ENCODE measurements at regions not wholly inside any gene's neighbourhood (a gene's known extent, or its start where the extent isn't known, plus 50 kb on each side); places are given as distances from the start of the nearest gene placed in this dataset.

DNA sequence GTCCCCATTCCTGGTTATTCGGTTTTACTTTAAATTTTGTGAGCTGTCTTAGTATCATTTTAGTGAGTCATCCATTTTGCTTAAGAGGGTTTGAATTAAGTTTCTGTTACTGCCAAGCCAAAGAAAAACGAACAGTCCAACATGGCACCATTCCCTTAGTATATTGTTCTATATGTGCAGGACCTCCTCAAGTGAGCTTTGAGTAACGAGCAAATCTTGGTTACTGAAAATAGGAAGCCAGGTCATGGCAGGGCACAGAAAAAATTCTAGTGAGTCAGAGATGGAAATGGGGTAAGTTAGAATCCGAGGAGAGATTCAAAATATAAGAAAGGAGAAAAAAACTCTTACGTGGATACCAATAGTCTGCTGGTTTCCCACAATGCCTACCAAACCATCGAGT lies 292.9 kb downstream of the BAMBI start:
- Histone ChIP-seq H4K20me1 (ENCODE audit: insufficient read depth, low read length, poor library complexity, severe bottlenecking) (no peaks in the 10 kb centered on the region), H3K4me2 (ENCODE audit: low read depth, low read length, poor library complexity, severe bottlenecking) (no peak overlapping the region), H3K9me2 (replicated peaks; ENCODE audit: low read depth, low read length) (no peaks in the 10 kb centered on the region), H3K27me3 (ENCODE audit: insufficient read depth, low read length, poor library complexity, severe bottlenecking) (no peaks in the 10 kb centered on the region), H3K4me3 (ENCODE audit: low read length, poor library complexity, severe bottlenecking) (no peak overlapping the region), H3K4me1 (ENCODE audit: insufficient read depth, low read length, poor library complexity, severe bottlenecking) (no peaks in the 10 kb centered on the region), H3K79me2 (ENCODE audit: insufficient read depth, low read length) (no peaks in the 10 kb centered on the region), H2AFZ (ENCODE audit: low read length) (no peak overlapping the region), H3K9ac (ENCODE audit: low read depth, low read length, poor library complexity, severe bottlenecking) (no peak overlapping the region), H3K36me3 (ENCODE audit: insufficient read depth, low read length) (no peaks in the 10 kb centered on the region), H3F3A (ENCODE audit: low read depth) (no peaks in the 10 kb centered on the region), H3K9me3 (ENCODE audit: insufficient read depth, low read depth, low read length) (no peaks in the 10 kb centered on the region; the same call in 1 of the 2 replicates)
- TF ChIP-seq EZH2phosphoT487 (IDR thresholded peaks at IDR 0.05; ENCODE audit: borderline replicate concordance): no peak
- TF ChIP-seq, protein P1, sequence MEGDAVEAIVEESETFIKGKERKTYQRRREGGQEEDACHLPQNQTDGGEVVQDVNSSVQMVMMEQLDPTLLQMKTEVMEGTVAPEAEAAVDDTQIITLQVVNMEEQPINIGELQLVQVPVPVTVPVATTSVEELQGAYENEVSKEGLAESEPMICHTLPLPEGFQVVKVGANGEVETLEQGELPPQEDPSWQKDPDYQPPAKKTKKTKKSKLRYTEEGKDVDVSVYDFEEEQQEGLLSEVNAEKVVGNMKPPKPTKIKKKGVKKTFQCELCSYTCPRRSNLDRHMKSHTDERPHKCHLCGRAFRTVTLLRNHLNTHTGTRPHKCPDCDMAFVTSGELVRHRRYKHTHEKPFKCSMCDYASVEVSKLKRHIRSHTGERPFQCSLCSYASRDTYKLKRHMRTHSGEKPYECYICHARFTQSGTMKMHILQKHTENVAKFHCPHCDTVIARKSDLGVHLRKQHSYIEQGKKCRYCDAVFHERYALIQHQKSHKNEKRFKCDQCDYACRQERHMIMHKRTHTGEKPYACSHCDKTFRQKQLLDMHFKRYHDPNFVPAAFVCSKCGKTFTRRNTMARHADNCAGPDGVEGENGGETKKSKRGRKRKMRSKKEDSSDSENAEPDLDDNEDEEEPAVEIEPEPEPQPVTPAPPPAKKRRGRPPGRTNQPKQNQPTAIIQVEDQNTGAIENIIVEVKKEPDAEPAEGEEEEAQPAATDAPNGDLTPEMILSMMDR (conservative IDR thresholded peaks at IDR 0.05; ENCODE audit: low read length): no peak

DNA sequence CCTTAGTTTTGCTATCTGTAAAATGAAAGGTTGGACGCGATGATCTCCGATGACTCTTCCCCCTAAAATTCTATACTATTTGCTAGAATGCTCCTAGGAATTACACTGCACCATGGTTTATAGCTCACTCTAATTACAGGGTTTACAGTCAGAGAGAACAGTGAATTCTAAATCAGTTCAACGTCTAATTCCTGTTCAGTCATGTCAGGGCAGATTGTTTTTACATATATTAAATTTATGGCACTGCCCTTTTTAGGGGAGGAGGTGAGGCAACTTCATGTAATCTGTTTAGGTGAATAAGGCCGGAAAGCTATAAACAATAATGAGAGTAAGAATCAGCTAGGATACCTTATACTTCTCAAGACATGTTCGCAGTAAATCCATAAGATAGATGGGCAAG lies 293.9 kb downstream of the BAMBI start:
- H2AFZ ChIP-seq (ENCODE audit: low read length): no peak overlapping the region
- H3K4me3 ChIP-seq (ENCODE audit: low read length, poor library complexity, severe bottlenecking): no peak overlapping the region
- no peaks in the 10 kb centered on the region for H3K79me2 ChIP-seq (ENCODE audit: insufficient read depth, low read length)
- H3K9me2 ChIP-seq (replicated peaks; ENCODE audit: low read depth, low read length): no peaks in the 10 kb centered on the region
- H3K4me2 ChIP-seq (ENCODE audit: low read depth, low read length, poor library complexity, severe bottlenecking): no peak overlapping the region
- TF ChIP-seq, protein P1 (conservative IDR thresholded peaks at IDR 0.05; ENCODE audit: low read length): no peak
- TF ChIP-seq EZH2phosphoT487 (IDR thresholded peaks at IDR 0.05; ENCODE audit: borderline replicate concordance): no peak
- H3K4me1 ChIP-seq (ENCODE audit: insufficient read depth, low read length, poor library complexity, severe bottlenecking): no peaks in the 10 kb centered on the region
- H3K27me3 ChIP-seq (ENCODE audit: insufficient read depth, low read length, poor library complexity, severe bottlenecking): no peaks in the 10 kb centered on the region
- no peaks in the 10 kb centered on the region for H4K20me1 ChIP-seq (ENCODE audit: insufficient read depth, low read length, poor library complexity, severe bottlenecking)
- no peak overlapping the region for H3K9ac ChIP-seq (ENCODE audit: low read depth, low read length, poor library complexity, severe bottlenecking)
- H3K36me3 ChIP-seq (ENCODE audit: insufficient read depth, low read length): no peaks in the 10 kb centered on the region
- H3K9me3 ChIP-seq (ENCODE audit: insufficient read depth, low read depth, low read length): no peaks in the 10 kb centered on the region
- H3F3A ChIP-seq (ENCODE audit: low read depth): no peaks in the 10 kb centered on the region

DNA sequence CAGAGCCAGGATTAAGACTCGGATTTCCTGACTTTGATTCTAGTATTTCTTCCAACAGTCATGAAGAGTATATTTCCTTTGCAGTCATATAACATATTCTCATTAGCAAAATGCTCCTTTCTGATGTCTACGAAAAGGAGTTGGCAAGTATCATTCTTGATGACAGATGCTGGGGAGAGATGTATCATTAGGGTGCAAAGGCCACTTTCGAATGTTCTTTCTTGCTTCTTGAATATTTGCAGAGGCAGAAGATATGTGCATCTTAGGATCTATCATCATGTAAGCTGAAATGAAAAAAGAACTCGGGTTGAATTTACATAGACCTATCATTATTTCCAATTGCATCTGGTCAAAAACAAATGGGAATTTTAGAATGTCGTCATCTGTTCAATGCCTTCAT lies 294.4 kb downstream of the BAMBI start:
- TF ChIP-seq, protein P1 (conservative IDR thresholded peaks at IDR 0.05; ENCODE audit: low read length): no peak
- no peak for TF ChIP-seq EZH2phosphoT487 (IDR thresholded peaks at IDR 0.05; ENCODE audit: borderline replicate concordance)
- Histone ChIP-seq H3K9me3 (ENCODE audit: insufficient read depth, low read depth, low read length) (no peaks in the 10 kb centered on the region), H2AFZ (ENCODE audit: low read length) (no peak overlapping the region), H3K4me1 (ENCODE audit: insufficient read depth, low read length, poor library complexity, severe bottlenecking) (no peaks in the 10 kb centered on the region), H3K9me2 (replicated peaks; ENCODE audit: low read depth, low read length) (no peaks in the 10 kb centered on the region), H3K9ac (ENCODE audit: low read depth, low read length, poor library complexity, severe bottlenecking) (no peak overlapping the region), H3K79me2 (ENCODE audit: insufficient read depth, low read length) (no peaks in the 10 kb centered on the region), H3F3A (ENCODE audit: low read depth) (no peaks in the 10 kb centered on the region), H3K4me3 (ENCODE audit: low read length, poor library complexity, severe bottlenecking) (no peak overlapping the region), H3K27me3 (ENCODE audit: insufficient read depth, low read length, poor library complexity, severe bottlenecking) (no peaks in the 10 kb centered on the region), H3K4me2 (ENCODE audit: low read depth, low read length, poor library complexity, severe bottlenecking) (no peak overlapping the region), H4K20me1 (ENCODE audit: insufficient read depth, low read length, poor library complexity, severe bottlenecking) (no peaks in the 10 kb centered on the region), H3K36me3 (ENCODE audit: insufficient read depth, low read length) (no peaks in the 10 kb centered on the region)

Measured in Loucy (cell line).